ENCODE measurements at regions not wholly inside any gene's neighbourhood (a gene's known extent, or its start where the extent isn't known, plus 50 kb on each side); places are given as distances from the start of the nearest gene placed in this dataset.

GRCh38 chr1:29671446-29672356 is 435.4 kb downstream of the PTPRU start:
- no peaks in the 10 kb centered on the region for H3K27me3 ChIP-seq (ENCODE audit: control insufficient read depth, insufficient read depth, low read length)
- H3K4me3 ChIP-seq (ENCODE audit: low read depth, low read length): no peak overlapping the region
- TF ChIP-seq CTCF (IDR thresholded peaks at IDR 0.05; ENCODE audit: insufficient read depth, low read length, poor library complexity, severe bottlenecking): no peak
- no peak for DNase-seq (ENCODE audit: low read depth)
- no peaks in the 10 kb centered on the region for H3K36me3 ChIP-seq (ENCODE audit: control insufficient read depth, insufficient read depth, low read length)

GRCh38 chr1:29670752-29671151 is 434.4 kb downstream of the PTPRU start:
- DNase-seq (ENCODE audit: low read depth): no peak
- Histone ChIP-seq H3K36me3 (ENCODE audit: control insufficient read depth, insufficient read depth, low read length) (no peaks in the 10 kb centered on the region), H3K27me3 (ENCODE audit: control insufficient read depth, insufficient read depth, low read length) (no peaks in the 10 kb centered on the region), H3K4me3 (ENCODE audit: low read depth, low read length) (no peak overlapping the region)
- TF ChIP-seq CTCF (IDR thresholded peaks at IDR 0.05; ENCODE audit: insufficient read depth, low read length, poor library complexity, severe bottlenecking): no peak

DNA sequence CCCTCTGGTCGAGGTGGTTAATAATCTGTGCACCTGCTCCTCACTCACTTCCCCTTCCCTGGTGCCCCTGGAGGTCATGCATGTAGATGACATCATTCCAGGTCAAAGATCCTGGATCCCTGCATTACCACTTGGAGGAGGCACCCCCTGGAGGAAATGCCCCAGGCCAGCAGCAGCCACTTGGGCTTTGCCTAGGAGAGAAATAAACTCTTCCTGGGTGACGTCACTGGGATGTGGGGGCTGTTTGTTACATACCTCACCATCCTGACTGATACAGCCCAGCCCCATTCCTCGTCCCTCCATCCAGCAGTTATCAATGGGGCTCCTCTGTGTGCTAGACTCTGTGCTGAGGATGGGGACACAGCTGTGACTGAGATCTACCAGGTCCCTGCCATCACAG is 433.6 kb downstream of the PTPRU start:
- DNase-seq (ENCODE audit: low read depth): no peak
- TF ChIP-seq CTCF (IDR thresholded peaks at IDR 0.05; ENCODE audit: insufficient read depth, low read length, poor library complexity, severe bottlenecking): no peak

GRCh38 chr1:29669158-29669871 is 433.0 kb downstream of the PTPRU start:
- Histone ChIP-seq H3K4me3 (ENCODE audit: low read depth, low read length) (no peak overlapping the region), H3K36me3 (ENCODE audit: control insufficient read depth, insufficient read depth, low read length) (no peaks in the 10 kb centered on the region), H3K27me3 (ENCODE audit: control insufficient read depth, insufficient read depth, low read length) (no peaks in the 10 kb centered on the region)
- DNase-seq (ENCODE audit: low read depth): no peak
- no peak for TF ChIP-seq CTCF (IDR thresholded peaks at IDR 0.05; ENCODE audit: insufficient read depth, low read length, poor library complexity, severe bottlenecking)

More for the DNA sequence above, 433.6 kb downstream of the PTPRU start:
- Histone ChIP-seq H3K4me3 (ENCODE audit: low read depth, low read length) (no peak overlapping the region), H3K27me3 (ENCODE audit: control insufficient read depth, insufficient read depth, low read length) (no peaks in the 10 kb centered on the region), H3K36me3 (ENCODE audit: control insufficient read depth, insufficient read depth, low read length) (no peaks in the 10 kb centered on the region)

DNA sequence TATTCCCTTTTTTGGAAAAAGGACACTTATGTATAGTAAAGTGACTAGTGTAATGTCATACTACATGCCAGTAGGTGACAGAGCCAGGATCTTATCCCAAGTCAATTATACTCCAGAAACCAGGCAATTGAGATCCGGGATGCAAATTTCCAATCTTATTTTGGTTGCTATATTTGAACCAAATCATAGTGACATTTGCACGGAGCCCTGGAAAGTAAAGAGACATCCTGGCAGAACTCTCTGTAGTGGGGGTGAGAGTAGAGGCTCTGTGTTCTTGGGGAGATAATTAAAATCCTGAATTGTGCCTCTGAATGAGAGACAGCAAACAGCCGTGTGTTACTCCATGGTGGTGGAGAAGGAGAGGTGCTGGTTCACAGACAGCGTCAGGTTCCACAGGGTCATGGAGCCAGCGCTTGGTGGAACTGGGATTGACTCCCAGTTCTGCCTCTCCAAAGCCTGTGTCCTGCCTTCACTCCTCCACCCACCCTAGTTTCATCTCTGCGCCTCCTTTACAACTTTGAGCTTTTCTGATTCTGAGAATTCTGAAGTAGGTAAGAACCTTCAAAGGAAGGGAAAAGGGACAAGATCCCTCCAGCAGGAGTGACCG is 432.3 kb downstream of the PTPRU start:
- no peak for TF ChIP-seq CTCF (IDR thresholded peaks at IDR 0.05; ENCODE audit: insufficient read depth, low read length, poor library complexity, severe bottlenecking)
- no peak for DNase-seq (ENCODE audit: low read depth)
- Histone ChIP-seq H3K36me3 (ENCODE audit: control insufficient read depth, insufficient read depth, low read length) (no peaks in the 10 kb centered on the region), H3K27me3 (ENCODE audit: control insufficient read depth, insufficient read depth, low read length) (no peaks in the 10 kb centered on the region), H3K4me3 (ENCODE audit: low read depth, low read length) (no peak overlapping the region)

All from kidney epithelial cell (primary cell).